ENCODE measurements at regions not wholly inside any gene's neighbourhood (a gene's known extent, or its start where the extent isn't known, plus 50 kb on each side); places are given as distances from the start of the nearest gene placed in this dataset.

DNA sequence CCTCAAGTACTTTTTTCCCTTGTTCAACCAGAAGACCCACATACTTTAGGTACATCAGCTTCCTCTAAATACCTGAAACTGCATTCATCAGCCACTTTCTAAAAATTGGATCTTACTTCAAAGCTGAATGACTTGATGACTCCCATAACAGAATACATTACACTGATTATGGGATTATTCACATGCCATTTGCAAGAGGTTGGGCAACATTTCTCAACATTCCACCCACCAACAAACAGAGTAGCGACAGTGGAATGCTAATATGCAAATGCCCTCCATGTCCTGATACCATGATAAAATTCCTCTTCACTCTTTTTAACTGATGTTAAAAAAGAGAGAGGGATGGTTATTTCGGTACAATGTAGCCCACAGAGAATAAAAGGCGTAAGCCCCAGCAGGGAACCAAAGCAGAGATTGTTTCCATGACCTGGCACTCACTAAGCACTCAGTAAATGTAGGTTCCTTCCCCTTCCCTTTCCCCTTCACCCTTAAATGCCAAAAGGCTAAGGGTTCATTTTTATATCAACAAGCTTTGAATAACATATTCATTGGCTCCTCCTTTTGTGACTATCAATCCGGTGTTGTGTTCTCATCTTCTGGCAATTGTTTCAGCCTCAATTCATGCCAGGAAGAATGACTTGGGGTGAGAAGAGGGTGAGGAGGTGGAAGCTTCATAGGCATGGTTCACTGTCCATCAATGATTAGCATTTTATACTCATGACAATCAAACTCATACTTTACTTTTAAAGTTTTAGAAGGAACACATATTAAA is 317.2 kb downstream of the DHX15 start:
- no peak overlapping the region for H3K27ac ChIP-seq
- TF ChIP-seq, protein P1, sequence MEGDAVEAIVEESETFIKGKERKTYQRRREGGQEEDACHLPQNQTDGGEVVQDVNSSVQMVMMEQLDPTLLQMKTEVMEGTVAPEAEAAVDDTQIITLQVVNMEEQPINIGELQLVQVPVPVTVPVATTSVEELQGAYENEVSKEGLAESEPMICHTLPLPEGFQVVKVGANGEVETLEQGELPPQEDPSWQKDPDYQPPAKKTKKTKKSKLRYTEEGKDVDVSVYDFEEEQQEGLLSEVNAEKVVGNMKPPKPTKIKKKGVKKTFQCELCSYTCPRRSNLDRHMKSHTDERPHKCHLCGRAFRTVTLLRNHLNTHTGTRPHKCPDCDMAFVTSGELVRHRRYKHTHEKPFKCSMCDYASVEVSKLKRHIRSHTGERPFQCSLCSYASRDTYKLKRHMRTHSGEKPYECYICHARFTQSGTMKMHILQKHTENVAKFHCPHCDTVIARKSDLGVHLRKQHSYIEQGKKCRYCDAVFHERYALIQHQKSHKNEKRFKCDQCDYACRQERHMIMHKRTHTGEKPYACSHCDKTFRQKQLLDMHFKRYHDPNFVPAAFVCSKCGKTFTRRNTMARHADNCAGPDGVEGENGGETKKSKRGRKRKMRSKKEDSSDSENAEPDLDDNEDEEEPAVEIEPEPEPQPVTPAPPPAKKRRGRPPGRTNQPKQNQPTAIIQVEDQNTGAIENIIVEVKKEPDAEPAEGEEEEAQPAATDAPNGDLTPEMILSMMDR (IDR thresholded peaks at IDR 0.05): no peak

DNA sequence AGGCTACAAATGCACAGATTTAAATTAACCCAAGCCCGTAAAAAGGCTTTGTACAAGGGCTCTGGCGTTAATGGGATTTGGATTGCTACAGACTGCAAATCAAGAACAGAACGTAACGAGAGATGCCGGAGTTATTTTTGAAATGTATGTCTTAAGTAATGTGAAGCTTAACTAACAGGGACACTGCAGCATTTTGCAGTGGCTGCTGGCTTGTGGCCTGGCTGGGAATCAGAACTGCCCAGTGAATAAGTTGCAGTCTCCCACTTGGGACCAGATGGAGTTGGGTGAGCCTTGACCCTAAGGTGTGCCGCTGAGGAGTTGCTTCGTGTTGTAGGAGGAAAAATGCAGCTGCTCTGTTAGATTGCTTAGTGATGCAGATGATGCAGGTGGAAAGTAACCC is 318.4 kb downstream of the DHX15 start:
- no peaks in the 10 kb centered on the region for H3K9me3 ChIP-seq
- intact Hi-C loops (cut with DNase I): no loop called here
- no peaks in the 10 kb centered on the region for H3K27me3 ChIP-seq
- H3K27ac ChIP-seq: no peak overlapping the region
- DNase-seq (no peak), ATAC-seq (no peak)
- TF ChIP-seq, protein P1 (IDR thresholded peaks at IDR 0.05): no peak
- no peak overlapping the region for H3K4me3 ChIP-seq
- no peaks in the 10 kb centered on the region for H3K36me3 ChIP-seq
- peaks cover 0 to 7% of the 10 kb centered on the region in 2 donors for H3K4me1 ChIP-seq

More for the DNA sequence above, 317.2 kb downstream of the DHX15 start:
- Histone ChIP-seq H3K36me3 (no peaks in the 10 kb centered on the region), H3K4me3 (no peak overlapping the region), H3K27me3 (no peaks in the 10 kb centered on the region), H3K9me3 (no peaks in the 10 kb centered on the region), H3K4me1 (peaks cover 0 to 5% of the 10 kb centered on the region in 2 donors)
- DNase-seq: no peak
- intact Hi-C loops (cut with DNase I): no loop called here
- peak; percentile 58 for ATAC-seq

DNA sequence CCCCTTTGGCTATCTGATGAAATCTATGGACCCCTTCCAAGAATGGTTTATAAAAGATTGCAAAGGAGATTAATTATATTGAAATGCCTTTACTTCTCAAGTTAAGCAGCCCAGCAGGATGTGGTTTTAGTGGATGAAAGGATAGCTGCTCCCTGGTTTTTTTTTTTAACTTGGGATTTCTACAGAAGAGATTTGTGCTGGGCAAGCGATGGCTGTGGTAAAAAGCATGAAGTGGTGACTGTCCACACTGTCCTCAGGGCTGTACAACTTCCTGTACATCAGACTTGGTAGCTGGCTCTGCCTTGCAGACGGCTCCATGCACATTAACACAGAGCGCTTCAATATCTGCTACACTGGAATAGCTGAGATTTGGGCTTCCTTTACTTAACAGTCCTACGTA is 321.7 kb downstream of the DHX15 start:
- Histone ChIP-seq H3K36me3 (no peaks in the 10 kb centered on the region), H3K4me1 (peaks cover 0 to 7% of the 10 kb centered on the region in 2 donors), H3K9me3 (no peaks in the 10 kb centered on the region), H3K27me3 (no peaks in the 10 kb centered on the region), H3K4me3 (no peak overlapping the region), H3K27ac (no peak overlapping the region)
- TF ChIP-seq, protein P1 (IDR thresholded peaks at IDR 0.05): no peak
- ATAC-seq (no peak), DNase-seq (no peak)
- intact Hi-C loops (cut with DNase I): no loop called here

- DNase-seq: peak in 2 of 4 donors; percentile 31 to 41
- TF ChIP-seq, protein P1 (IDR thresholded peaks at IDR 0.05): no peak
- intact Hi-C loops (cut with DNase I): no loop called here
- Histone ChIP-seq H3K9me3 (no peaks in the 10 kb centered on the region), H3K27ac (peak overlapping the region in 1 of 2 donors; percentile 1), H3K4me1 (peaks cover 0 to 7% of the 10 kb centered on the region in 2 donors), H3K4me3 (no peak overlapping the region), H3K36me3 (no peaks in the 10 kb centered on the region), H3K27me3 (no peaks in the 10 kb centered on the region)
- ATAC-seq: peak; percentile 92
These were observed 322.3 kb downstream of the DHX15 start for GRCh38 chr4:24262084-24262483.

DNA sequence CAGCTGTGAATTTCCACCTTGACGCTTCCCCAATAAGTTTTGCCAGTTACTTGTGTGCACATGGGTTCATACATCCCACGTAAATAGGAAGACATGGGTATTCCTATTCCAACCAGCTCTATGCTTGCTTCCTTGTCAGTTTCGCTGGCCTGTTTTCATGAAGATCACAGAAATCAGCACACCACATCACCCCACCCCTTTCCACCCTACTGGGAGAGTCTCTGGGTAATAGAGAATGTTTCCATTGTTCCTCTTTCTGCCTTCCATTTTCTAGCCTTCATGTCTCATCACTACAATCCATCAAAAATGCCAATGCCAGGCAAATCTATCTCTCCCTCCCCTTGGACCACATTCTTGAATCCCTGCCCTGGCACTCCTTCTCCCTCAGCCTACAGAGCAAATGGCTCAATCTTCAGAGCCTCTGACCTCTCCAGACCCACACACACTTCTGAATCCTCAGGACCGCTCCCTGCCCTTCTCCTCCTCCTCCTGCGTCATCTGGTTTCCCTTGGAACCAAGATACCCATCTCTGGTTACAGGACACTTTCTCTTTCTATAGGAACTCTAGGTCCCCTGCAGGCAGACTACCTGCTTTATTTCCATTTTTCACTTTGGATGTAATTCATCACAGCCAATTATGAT is 323.3 kb downstream of the DHX15 start:
- H3K27ac ChIP-seq: no peak overlapping the region
- peaks cover 0 to 7% of the 10 kb centered on the region in 2 donors for H3K4me1 ChIP-seq
- peak; percentile 85 for ATAC-seq
- TF ChIP-seq, protein P1 (IDR thresholded peaks at IDR 0.05): no peak
- no peaks in the 10 kb centered on the region for H3K27me3 ChIP-seq
- H3K36me3 ChIP-seq: no peaks in the 10 kb centered on the region
- no peak overlapping the region for H3K4me3 ChIP-seq
- intact Hi-C loops (cut with DNase I): no loop called here
- no peaks in the 10 kb centered on the region for H3K9me3 ChIP-seq
- peak in 1 of 4 donors; percentile 39 for DNase-seq
